ENCODE measurements at regions not wholly inside any gene's neighbourhood (a gene's known extent, or its start where the extent isn't known, plus 50 kb on each side); places are given as distances from the start of the nearest gene placed in this dataset.
A peak's percentile ranks its signal among the peaks of the same experiment; 100 is the strongest.
"Not testable (repeated sequence)": the region's sequence is repeated elsewhere in the genome, so short reads cannot be mapped to it uniquely, and the experiment has no call there.

DNA sequence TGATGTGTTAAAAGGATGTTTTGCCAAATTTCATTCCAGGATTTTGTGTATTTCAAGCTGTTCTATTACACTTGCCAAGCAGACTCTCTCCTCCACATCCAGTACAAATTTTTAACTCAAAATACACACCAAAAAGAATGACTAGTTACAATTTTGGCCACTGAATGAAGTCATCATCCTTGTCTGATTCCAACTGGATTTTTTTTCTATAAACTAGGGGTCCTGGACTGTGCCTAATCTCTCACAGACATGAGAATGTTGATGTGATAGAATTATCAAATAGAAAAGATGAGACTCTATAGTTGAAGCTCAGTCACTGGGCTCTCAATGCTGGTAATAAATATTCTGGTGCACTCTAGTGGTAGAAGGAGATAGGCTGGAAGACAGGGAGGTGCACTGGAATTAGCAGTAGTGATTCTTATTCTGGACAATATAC, 85.8 kb downstream of the FANCF start:
- Histone ChIP-seq H3K9me3 (ENCODE audit: control insufficient read depth, low read length) (no peaks in the 10 kb centered on the region), H3K4me1 (ENCODE audit: control insufficient read depth, insufficient read depth, low read length) (no peaks in the 10 kb centered on the region), H3K36me3 (ENCODE audit: control insufficient read depth, insufficient read depth, low read length) (no peaks in the 10 kb centered on the region), H3K4me3 (ENCODE audit: insufficient read depth, low read depth, low read length) (no peak overlapping the region), H3K27me3 (ENCODE audit: control insufficient read depth, insufficient read depth, low read length, poor library complexity, severe bottlenecking) (no peaks in the 10 kb centered on the region), H3K27ac (ENCODE audit: insufficient read depth, low read depth, low read length, poor library complexity, severe bottlenecking) (no peak overlapping the region)

DNA sequence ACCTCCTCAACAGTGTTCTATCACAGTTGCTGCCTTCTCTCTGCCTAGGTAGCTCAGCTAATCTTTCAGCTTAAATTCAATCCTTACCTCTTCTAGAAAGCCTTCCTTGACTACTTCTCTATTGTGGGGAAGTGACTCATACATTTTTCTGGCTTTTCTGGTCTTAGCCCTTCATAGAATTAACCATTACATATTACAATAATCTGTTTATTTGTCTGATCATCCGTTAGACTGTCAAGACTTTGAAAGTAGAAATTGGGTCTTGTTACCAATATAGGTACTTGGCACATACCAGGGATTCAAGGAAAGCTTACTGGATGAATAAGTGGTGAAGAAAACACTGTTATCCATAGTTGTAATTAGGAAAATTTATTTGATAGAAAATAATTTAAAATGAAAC, 89.6 kb downstream of the FANCF start:
- WGBS, 2 experiments, result 0% methylated on average over 1 of the region's 1 CpG
- Histone ChIP-seq H3K4me3 (ENCODE audit: insufficient read depth, low read depth, low read length) (no peak overlapping the region), H3K27ac (ENCODE audit: insufficient read depth, low read depth, low read length, poor library complexity, severe bottlenecking) (no peak overlapping the region), H3K36me3 (ENCODE audit: control insufficient read depth, insufficient read depth, low read length) (no peaks in the 10 kb centered on the region), H3K27me3 (ENCODE audit: control insufficient read depth, insufficient read depth, low read length, poor library complexity, severe bottlenecking) (no peaks in the 10 kb centered on the region), H3K9me3 (ENCODE audit: control insufficient read depth, low read length) (no peaks in the 10 kb centered on the region), H3K4me1 (ENCODE audit: control insufficient read depth, insufficient read depth, low read length) (no peaks in the 10 kb centered on the region)

DNA sequence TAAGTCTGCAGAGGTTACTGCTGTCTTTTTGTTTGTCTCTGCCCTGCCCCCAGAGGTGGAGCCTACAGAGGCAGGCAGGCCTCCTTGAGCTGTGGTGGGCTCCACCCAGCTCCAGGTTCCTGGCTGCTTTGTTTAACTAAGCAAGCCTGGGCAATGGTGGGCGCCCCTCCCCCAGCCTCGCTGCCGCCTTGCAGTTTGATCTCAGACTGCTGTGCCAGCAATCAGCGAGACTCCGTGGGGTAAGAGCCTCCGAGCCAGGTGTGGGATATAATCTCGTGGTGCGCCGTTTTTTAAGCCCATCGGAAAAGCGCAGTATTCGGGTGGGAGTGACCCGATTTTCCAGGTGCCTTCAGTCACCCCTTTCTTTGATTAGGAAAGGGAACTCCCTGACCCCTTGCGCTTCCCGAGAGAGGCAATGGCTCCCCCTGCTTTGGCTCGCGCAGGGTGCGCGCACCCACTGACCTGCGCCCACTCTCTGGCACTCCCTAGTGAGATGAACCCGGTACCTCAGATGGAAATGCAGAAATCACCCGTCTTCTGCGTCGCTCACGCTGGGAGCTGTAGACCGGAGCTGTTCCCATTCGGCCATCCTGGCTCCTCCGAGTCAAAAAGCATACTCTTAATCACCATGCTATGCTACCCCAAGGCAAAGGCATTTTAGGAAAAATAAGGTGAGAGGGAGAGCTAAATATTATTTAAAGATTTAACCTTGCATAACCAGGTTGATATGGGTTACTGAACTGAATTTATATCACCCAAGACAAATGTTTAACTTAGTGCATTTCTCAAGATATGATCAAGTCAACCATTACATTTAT, 96.8 kb downstream of the FANCF start:
- H3K9me3 ChIP-seq (ENCODE audit: control insufficient read depth, low read length); H3K27me3 ChIP-seq (ENCODE audit: control insufficient read depth, insufficient read depth, low read length, poor library complexity, severe bottlenecking); H3K27ac ChIP-seq (ENCODE audit: insufficient read depth, low read depth, low read length, poor library complexity, severe bottlenecking); H3K36me3 ChIP-seq (ENCODE audit: control insufficient read depth, insufficient read depth, low read length); H3K4me1 ChIP-seq (ENCODE audit: control insufficient read depth, insufficient read depth, low read length): not testable (repeated sequence)
- peak overlapping the region; percentile 38 for H3K4me3 ChIP-seq (ENCODE audit: insufficient read depth, low read depth, low read length)
- 6 to 9% methylated on average over 26 to 28 of the region's 28 CpGs for WGBS, 2 experiments

DNA sequence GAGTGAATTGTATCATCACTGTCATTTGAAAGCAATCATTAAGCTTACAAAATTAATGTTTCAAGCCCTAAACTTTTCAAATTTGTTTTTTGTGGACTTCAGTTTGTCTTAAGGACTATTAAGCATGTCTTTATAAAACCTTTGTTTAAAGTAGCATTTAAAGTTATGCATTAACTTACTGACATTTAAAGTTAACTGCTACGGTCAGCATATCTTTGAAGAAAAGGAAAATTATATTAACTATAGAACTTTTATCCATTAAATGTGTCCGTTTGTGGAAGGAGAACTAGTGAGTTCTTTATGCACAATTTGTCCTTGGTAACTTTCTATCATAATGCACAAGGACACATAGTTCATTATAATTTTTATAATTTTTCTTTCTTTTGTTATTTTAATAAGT, 103.4 kb downstream of the FANCF start:
- Histone ChIP-seq H3K4me3 (ENCODE audit: insufficient read depth, low read depth, low read length) (no peak overlapping the region), H3K4me1 (ENCODE audit: control insufficient read depth, insufficient read depth, low read length) (no peaks in the 10 kb centered on the region), H3K9me3 (ENCODE audit: control insufficient read depth, low read length) (no peaks in the 10 kb centered on the region), H3K27me3 (ENCODE audit: control insufficient read depth, insufficient read depth, low read length, poor library complexity, severe bottlenecking) (no peaks in the 10 kb centered on the region), H3K27ac (ENCODE audit: insufficient read depth, low read depth, low read length, poor library complexity, severe bottlenecking) (no peak overlapping the region), H3K36me3 (ENCODE audit: control insufficient read depth, insufficient read depth, low read length) (no peaks in the 10 kb centered on the region)
- WGBS, 2 experiments, result no CpG with 5 or more reads among the region's 2 CpGs

DNA sequence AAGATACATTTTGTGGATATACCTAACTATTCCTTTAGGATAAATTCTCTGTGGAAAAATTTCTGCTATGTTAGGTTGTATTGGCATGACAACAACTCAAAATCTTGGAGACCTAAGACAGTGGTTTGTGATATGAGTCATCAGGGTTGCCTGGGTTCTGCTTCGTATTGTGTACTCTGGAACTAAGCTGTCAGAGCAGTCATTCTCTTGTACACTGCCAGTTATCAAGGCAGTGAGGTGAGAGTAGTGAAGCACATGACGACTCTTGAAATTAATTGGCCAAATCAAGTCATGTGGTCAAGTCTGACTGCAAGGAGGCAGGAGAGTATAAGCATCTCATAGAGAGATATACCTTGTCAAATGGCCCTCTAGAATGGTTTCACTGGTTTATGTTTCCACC, 104.4 kb downstream of the FANCF start:
- H3K27ac ChIP-seq (ENCODE audit: insufficient read depth, low read depth, low read length, poor library complexity, severe bottlenecking), result no peak overlapping the region
- H3K4me1 ChIP-seq (ENCODE audit: control insufficient read depth, insufficient read depth, low read length), result no peaks in the 10 kb centered on the region
- WGBS, 2 experiments, result 84 to 85% methylated on average over 2 of the region's 2 CpGs

DNA sequence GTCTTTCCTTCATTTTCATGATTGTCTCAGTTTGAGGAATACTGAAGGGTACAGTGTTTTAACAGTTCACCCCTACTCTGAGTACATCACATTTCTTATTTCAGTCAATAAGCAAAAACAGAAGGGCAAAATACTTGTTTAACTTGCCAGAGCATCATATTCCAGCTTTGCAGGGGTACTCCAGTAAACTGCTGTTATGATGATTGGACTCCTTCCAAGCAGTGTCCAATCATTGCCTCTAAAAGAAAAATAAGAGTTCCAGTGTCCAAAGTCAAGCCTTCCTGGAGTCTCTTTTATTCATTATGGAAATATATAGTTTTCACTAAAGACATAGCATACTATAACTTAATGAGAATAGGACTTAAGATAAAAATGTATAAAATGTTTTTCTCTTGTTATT, 105.1 kb downstream of the FANCF start:
- Histone ChIP-seq H3K36me3 (ENCODE audit: control insufficient read depth, insufficient read depth, low read length) (no peaks in the 10 kb centered on the region), H3K27me3 (ENCODE audit: control insufficient read depth, insufficient read depth, low read length, poor library complexity, severe bottlenecking) (no peaks in the 10 kb centered on the region), H3K4me1 (ENCODE audit: control insufficient read depth, insufficient read depth, low read length) (no peaks in the 10 kb centered on the region), H3K27ac (ENCODE audit: insufficient read depth, low read depth, low read length, poor library complexity, severe bottlenecking) (no peak overlapping the region), H3K4me3 (ENCODE audit: insufficient read depth, low read depth, low read length) (no peak overlapping the region), H3K9me3 (ENCODE audit: control insufficient read depth, low read length) (no peaks in the 10 kb centered on the region)

More for the DNA sequence above, 104.4 kb downstream of the FANCF start:
- no peaks in the 10 kb centered on the region for H3K27me3 ChIP-seq (ENCODE audit: control insufficient read depth, insufficient read depth, low read length, poor library complexity, severe bottlenecking)
- no peaks in the 10 kb centered on the region for H3K36me3 ChIP-seq (ENCODE audit: control insufficient read depth, insufficient read depth, low read length)
- H3K9me3 ChIP-seq (ENCODE audit: control insufficient read depth, low read length), result no peaks in the 10 kb centered on the region
- no peak overlapping the region for H3K4me3 ChIP-seq (ENCODE audit: insufficient read depth, low read depth, low read length)

DNA sequence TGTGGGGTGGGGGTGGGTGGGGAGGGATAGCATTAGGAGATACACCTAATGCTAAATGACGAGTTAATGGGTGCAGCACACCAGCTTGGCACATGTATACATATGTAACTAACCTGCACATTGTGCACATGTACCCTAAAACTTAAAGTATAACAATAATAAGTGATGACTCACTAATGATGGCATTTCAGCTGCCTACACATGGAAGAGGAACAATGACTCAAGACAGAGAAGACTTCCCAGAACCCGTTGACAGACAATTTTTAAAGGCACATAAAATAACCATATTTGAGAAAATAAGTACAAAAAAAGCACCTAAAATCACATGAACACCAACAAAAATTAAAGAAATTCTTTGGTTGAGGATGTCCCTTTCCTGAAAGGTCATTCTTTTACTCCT, 107.3 kb downstream of the FANCF start:
- H3K36me3 ChIP-seq (ENCODE audit: control insufficient read depth, insufficient read depth, low read length); H3K4me3 ChIP-seq (ENCODE audit: insufficient read depth, low read depth, low read length); H3K27me3 ChIP-seq (ENCODE audit: control insufficient read depth, insufficient read depth, low read length, poor library complexity, severe bottlenecking); H3K27ac ChIP-seq (ENCODE audit: insufficient read depth, low read depth, low read length, poor library complexity, severe bottlenecking); H3K9me3 ChIP-seq (ENCODE audit: control insufficient read depth, low read length); H3K4me1 ChIP-seq (ENCODE audit: control insufficient read depth, insufficient read depth, low read length): not testable (repeated sequence)
- WGBS, 2 experiments, result 78% methylated on average over 1 of the region's 2 CpGs; no CpG with 5 or more reads in 1 of the 2 experiments

DNA sequence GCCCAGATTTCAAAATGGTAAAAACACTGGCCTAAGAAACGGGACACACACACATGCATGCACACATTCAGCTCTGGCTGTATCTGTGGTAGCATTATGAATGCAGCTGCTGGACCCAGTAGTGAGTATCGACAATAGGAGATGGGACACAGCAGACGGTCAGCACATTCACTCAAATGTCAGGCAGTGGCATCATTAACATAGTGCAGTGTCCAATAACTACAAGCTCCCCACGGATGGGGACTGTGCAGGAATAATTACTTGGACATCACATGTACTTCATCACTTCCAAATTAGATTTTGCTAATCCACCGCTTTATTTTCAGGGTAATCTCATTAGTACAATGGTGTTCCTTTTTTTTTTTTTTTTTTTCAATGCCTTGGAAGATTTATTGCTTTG, 109.5 kb downstream of the FANCF start:
- no peak overlapping the region for H3K4me3 ChIP-seq (ENCODE audit: insufficient read depth, low read depth, low read length)
- WGBS, 2 experiments, result 89 to 94% methylated on average over 4 to 5 of the region's 5 CpGs
- H3K9me3 ChIP-seq (ENCODE audit: control insufficient read depth, low read length), result no peaks in the 10 kb centered on the region
- no peaks in the 10 kb centered on the region for H3K27me3 ChIP-seq (ENCODE audit: control insufficient read depth, insufficient read depth, low read length, poor library complexity, severe bottlenecking)
- H3K36me3 ChIP-seq (ENCODE audit: control insufficient read depth, insufficient read depth, low read length), result no peaks in the 10 kb centered on the region
- H3K4me1 ChIP-seq (ENCODE audit: control insufficient read depth, insufficient read depth, low read length), result no peaks in the 10 kb centered on the region
- no peak overlapping the region for H3K27ac ChIP-seq (ENCODE audit: insufficient read depth, low read depth, low read length, poor library complexity, severe bottlenecking)

DNA sequence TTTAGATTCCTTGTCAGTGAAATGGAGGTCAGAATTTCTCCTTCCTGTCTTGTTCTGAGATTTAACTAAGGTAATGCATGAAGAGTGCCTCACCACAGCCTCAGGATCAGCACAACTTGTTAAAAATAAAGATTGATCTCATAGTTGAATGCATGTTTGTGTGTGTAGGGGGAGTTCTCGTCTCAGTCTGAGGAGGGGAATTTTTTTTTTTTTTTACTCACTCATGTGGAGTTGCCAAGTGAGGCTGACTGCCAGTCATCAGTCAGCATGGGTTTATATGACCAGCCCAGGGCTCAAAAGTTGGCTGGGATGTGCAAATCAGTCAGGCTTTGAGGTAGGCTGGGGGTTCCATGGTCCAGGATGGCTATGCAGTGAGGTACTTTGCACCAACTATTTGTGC, 113.2 kb downstream of the FANCF start:
- Histone ChIP-seq H3K4me3 (ENCODE audit: insufficient read depth, low read depth, low read length) (no peak overlapping the region), H3K27me3 (ENCODE audit: control insufficient read depth, insufficient read depth, low read length, poor library complexity, severe bottlenecking) (no peaks in the 10 kb centered on the region), H3K27ac (ENCODE audit: insufficient read depth, low read depth, low read length, poor library complexity, severe bottlenecking) (no peak overlapping the region), H3K36me3 (ENCODE audit: control insufficient read depth, insufficient read depth, low read length) (no peaks in the 10 kb centered on the region), H3K4me1 (ENCODE audit: control insufficient read depth, insufficient read depth, low read length) (no peaks in the 10 kb centered on the region), H3K9me3 (ENCODE audit: control insufficient read depth, low read length) (no peaks in the 10 kb centered on the region)
- WGBS, 2 experiments, result 80 to 83% methylated on average over 1 of the region's 1 CpG

DNA sequence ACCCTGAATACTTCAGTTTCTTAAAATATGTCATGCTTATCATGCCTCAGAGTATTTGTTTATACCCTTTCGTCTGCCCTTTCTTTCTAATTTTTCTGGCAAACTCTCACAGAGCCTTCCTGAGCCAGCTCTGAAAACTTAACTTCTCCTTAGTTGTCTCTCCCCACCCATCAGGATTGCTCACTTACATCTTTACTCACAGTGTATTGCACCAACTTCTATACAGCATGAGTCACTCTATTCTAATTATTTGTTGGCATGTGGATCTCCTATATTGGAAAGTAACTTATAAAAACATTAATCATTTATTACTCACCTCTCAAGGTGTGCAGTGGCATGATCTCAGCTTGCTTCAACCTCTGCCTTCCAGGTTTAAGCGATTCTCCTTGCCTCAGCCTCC, 114.9 kb downstream of the FANCF start:
- H3K27ac ChIP-seq (ENCODE audit: insufficient read depth, low read depth, low read length, poor library complexity, severe bottlenecking), result no peak overlapping the region
- no peaks in the 10 kb centered on the region for H3K9me3 ChIP-seq (ENCODE audit: control insufficient read depth, low read length)
- no peaks in the 10 kb centered on the region for H3K36me3 ChIP-seq (ENCODE audit: control insufficient read depth, insufficient read depth, low read length)
- H3K4me3 ChIP-seq (ENCODE audit: insufficient read depth, low read depth, low read length), result no peak overlapping the region
- H3K4me1 ChIP-seq (ENCODE audit: control insufficient read depth, insufficient read depth, low read length), result no peaks in the 10 kb centered on the region
- WGBS, 2 experiments, result 88 to 93% methylated on average over 2 of the region's 2 CpGs
- no peaks in the 10 kb centered on the region for H3K27me3 ChIP-seq (ENCODE audit: control insufficient read depth, insufficient read depth, low read length, poor library complexity, severe bottlenecking)

DNA sequence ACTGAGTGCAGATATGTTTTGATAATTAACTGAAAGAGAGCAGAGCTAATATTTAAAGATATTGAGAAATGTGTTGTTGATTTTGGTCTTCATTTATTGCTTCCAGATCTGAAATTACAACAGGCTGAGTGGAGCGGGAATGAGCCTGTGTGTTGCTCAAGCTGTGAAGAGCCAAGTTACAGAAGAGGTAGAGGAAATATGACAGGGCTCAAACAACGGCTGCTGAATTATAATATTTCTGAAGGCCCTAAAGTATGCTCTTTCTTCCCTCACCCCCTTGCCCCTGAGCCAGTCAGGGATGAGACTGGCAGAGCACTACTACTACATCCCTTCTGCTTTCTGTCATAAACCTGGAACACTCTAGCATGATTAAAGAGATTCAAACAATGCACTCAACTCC, 115.6 kb downstream of the FANCF start:
- no peaks in the 10 kb centered on the region for H3K4me1 ChIP-seq (ENCODE audit: control insufficient read depth, insufficient read depth, low read length)
- WGBS, 2 experiments, result 94 to 100% methylated on average over 2 of the region's 2 CpGs
- no peak overlapping the region for H3K27ac ChIP-seq (ENCODE audit: insufficient read depth, low read depth, low read length, poor library complexity, severe bottlenecking)

More for the DNA sequence above, 115.6 kb downstream of the FANCF start:
- no peaks in the 10 kb centered on the region for H3K27me3 ChIP-seq (ENCODE audit: control insufficient read depth, insufficient read depth, low read length, poor library complexity, severe bottlenecking)
- H3K9me3 ChIP-seq (ENCODE audit: control insufficient read depth, low read length), result no peaks in the 10 kb centered on the region
- no peak overlapping the region for H3K4me3 ChIP-seq (ENCODE audit: insufficient read depth, low read depth, low read length)
- H3K36me3 ChIP-seq (ENCODE audit: control insufficient read depth, insufficient read depth, low read length), result no peaks in the 10 kb centered on the region
